ENCODE measurements at regions not wholly inside any gene's neighbourhood (a gene's known extent, or its start where the extent isn't known, plus 50 kb on each side); places are given as distances from the start of the nearest gene placed in this dataset.

DNA sequence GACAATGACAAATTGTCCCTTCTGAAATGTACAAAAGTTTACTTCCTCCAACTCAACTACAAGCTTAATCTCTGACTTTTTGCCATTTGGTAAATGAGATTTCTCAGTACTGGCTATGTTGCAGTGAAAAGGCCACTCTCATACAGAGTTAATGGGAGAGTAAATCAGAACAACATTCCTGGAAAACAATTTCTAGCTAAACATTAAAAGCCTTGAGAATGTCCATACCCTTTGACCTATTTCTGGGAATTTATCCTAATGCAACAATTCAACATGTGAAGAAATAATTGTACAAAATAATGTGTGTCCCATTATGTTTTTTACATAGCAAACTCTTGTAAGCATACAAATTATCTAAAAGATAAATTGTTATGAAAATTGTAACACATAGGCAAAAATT is 56.3 kb upstream of the SPEF2 start:
- no peaks in the 10 kb centered on the region for H3K36me3 ChIP-seq (ENCODE audit: insufficient read depth in 1 of 2, low read depth in 1 of 2)
- intact Hi-C loops (cut with DNase I), result no loop called here
- TF ChIP-seq, protein P1, sequence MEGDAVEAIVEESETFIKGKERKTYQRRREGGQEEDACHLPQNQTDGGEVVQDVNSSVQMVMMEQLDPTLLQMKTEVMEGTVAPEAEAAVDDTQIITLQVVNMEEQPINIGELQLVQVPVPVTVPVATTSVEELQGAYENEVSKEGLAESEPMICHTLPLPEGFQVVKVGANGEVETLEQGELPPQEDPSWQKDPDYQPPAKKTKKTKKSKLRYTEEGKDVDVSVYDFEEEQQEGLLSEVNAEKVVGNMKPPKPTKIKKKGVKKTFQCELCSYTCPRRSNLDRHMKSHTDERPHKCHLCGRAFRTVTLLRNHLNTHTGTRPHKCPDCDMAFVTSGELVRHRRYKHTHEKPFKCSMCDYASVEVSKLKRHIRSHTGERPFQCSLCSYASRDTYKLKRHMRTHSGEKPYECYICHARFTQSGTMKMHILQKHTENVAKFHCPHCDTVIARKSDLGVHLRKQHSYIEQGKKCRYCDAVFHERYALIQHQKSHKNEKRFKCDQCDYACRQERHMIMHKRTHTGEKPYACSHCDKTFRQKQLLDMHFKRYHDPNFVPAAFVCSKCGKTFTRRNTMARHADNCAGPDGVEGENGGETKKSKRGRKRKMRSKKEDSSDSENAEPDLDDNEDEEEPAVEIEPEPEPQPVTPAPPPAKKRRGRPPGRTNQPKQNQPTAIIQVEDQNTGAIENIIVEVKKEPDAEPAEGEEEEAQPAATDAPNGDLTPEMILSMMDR (IDR thresholded peaks at IDR 0.05), result no peak
- no peak overlapping the region for H3K4me3 ChIP-seq
- no peaks in the 10 kb centered on the region for H3K27me3 ChIP-seq (ENCODE audit: insufficient read depth in 3 of 3, low read length in 2 of 3)
- peaks cover 9% of the 10 kb centered on the region for H3K9me3 ChIP-seq
- H3K4me1 ChIP-seq, result no peaks in the 10 kb centered on the region
- no peak overlapping the region for H3K27ac ChIP-seq
- ATAC-seq, result no peak
- DNase-seq, result no peak

DNA sequence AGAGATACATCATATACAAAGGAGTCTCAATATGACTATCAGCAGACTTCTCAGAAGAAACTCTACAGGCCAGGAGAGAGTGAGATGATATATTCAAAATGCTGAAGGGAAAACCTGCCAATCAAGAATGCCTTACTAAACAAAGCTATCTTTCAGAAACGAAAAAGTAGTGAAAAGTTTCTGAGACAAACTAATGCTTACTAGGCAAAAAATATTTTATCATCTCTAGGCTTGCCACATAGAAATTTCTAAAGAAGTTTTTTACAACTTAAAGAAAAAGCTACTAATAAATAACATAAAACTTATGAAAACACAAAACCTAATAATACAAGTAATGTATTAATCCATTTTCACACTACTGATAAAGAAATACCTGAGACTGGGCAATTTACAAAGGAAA is 59.9 kb upstream of the SPEF2 start:
- TF ChIP-seq, protein P1 (IDR thresholded peaks at IDR 0.05), result no peak
- H3K4me1 ChIP-seq, result no peaks in the 10 kb centered on the region
- 62 to 70% (median 69%) methylated on average over 1 of the region's 1 CpG for WGBS, 3 donors
- intact Hi-C loops (cut with DNase I), result no loop called here
- H3K27me3 ChIP-seq (ENCODE audit: insufficient read depth in 3 of 3, low read length in 2 of 3), result no peaks in the 10 kb centered on the region
- H3K36me3 ChIP-seq (ENCODE audit: insufficient read depth in 1 of 2, low read depth in 1 of 2), result no peaks in the 10 kb centered on the region
- no peak overlapping the region for H3K4me3 ChIP-seq
- H3K27ac ChIP-seq, result no peak overlapping the region
- DNase-seq (no peak), ATAC-seq (no peak)
- peaks cover 11% of the 10 kb centered on the region for H3K9me3 ChIP-seq

DNA sequence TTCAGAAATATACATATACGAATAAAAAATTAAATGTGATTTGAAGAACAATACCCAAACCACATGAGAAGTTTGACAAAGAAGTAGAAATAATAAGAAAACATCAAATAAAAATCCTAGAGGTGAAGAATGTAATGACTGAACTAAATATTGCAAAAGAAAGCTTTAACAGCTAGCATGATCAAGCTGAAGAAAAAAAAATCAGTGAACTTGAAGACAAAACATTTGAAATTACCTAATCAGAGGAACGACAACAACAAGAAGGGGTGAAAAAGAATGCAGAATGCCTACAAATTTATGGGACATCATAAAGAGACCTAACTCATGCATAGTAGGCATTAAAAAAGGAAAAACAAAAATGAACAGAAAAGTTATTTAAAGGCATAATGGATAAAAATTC is 60.5 kb upstream of the SPEF2 start:
- intact Hi-C loops (cut with DNase I), result no loop called here
- WGBS, 3 donors, result 81 to 94% (median 84%) methylated on average over 2 of the region's 2 CpGs
- Histone ChIP-seq H3K9me3 (peaks cover 11% of the 10 kb centered on the region), H3K36me3 (ENCODE audit: insufficient read depth in 1 of 2, low read depth in 1 of 2) (no peaks in the 10 kb centered on the region), H3K4me1 (no peaks in the 10 kb centered on the region), H3K27ac (no peak overlapping the region), H3K27me3 (ENCODE audit: insufficient read depth in 3 of 3, low read length in 2 of 3) (no peaks in the 10 kb centered on the region), H3K4me3 (no peak overlapping the region)
- ATAC-seq (no peak), DNase-seq (no peak)
- TF ChIP-seq, protein P1 (IDR thresholded peaks at IDR 0.05), result no peak

DNA sequence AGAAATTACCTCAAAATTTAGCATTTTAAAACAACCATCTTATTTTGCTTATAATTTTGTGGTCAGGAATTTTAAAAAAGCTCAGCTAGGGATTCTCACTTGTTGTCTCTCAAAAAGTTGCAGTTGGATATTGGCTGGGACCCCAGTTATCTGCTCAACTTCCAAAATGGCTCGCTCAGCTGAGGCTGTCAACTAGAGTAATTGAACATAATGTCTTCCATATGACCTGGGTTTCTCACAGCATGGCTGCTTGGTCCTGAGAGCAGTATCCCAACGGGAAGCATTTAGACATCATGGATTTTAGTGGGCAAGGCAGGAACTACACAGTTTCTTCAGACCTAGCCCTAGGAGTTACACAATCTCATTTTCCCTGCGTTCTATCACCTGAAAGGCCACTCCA is 63.6 kb upstream of the SPEF2 start:
- TF ChIP-seq, protein P1 (IDR thresholded peaks at IDR 0.05), result no peak
- ATAC-seq (no peak), DNase-seq (no peak)
- Histone ChIP-seq H3K36me3 (ENCODE audit: insufficient read depth in 1 of 2, low read depth in 1 of 2) (no peaks in the 10 kb centered on the region), H3K9me3 (peaks cover 11% of the 10 kb centered on the region), H3K27me3 (ENCODE audit: insufficient read depth in 3 of 3, low read length in 2 of 3) (no peaks in the 10 kb centered on the region), H3K4me1 (no peaks in the 10 kb centered on the region), H3K4me3 (no peak overlapping the region), H3K27ac (no peak overlapping the region)
- WGBS, 3 donors, result 47 to 54% (median 49%) methylated on average over 3 of the region's 3 CpGs
- intact Hi-C loops (cut with DNase I), result no loop called here

DNA sequence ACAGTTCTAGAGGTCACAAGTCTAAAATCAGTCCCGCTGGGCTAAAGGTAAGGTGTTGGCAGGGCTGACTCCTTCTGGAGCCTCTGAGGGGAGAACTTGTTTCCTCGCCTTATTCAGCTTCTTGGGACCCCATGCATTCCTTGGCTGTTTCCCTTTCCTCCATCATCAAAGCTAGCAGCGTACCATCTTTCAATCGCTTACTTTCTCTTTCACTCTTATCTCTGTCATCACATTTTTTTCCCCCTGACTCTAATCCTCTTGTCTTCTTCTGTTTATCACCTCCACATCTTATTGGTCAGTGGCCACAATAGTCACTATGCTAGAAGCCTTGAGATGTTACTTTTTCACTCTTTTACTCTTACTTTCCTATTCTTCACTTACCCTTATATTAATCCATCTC is 72.5 kb upstream of the SPEF2 start:
- TF ChIP-seq, protein P1 (IDR thresholded peaks at IDR 0.05), result no peak
- Histone ChIP-seq H3K27me3 (ENCODE audit: insufficient read depth in 3 of 3, low read length in 2 of 3) (no peaks in the 10 kb centered on the region), H3K9me3 (no peaks in the 10 kb centered on the region), H3K27ac (no peak overlapping the region), H3K4me3 (no peak overlapping the region), H3K4me1 (no peaks in the 10 kb centered on the region), H3K36me3 (ENCODE audit: insufficient read depth in 1 of 2, low read depth in 1 of 2) (no peaks in the 10 kb centered on the region)
- 75 to 80% (median 76%) methylated on average over 4 of the region's 4 CpGs for WGBS, 3 donors
- DNase-seq, result no peak
- ATAC-seq, result no peak
- intact Hi-C loops (cut with DNase I), result no loop called here

Data from psoas muscle (tissue), 7 donors.